HepG2 (cell line): ENCODE measurements at regions not wholly inside any gene's neighbourhood (a gene's known extent, or its start where the extent isn't known, plus 50 kb on each side); places are given as distances from the start of the nearest gene placed in this dataset.

Experiments
- CTCF ChIP-seq: sonication (generic); formaldehyde crosslinking; IDR thresholded peaks from 2 replicates; pipeline ENCODE4 v1.5.0; 2020; ENCODE audit warnings: mild to moderate bottlenecking, missing genetic modification reagents, moderate library complexity
- HDAC2 ChIP-seq: sonication (generic); formaldehyde crosslinking; IDR thresholded peaks from 2 replicates; pipeline ENCODE4 v1.4.0; 2020; ENCODE audit warnings: missing genetic modification reagents
- KMT2A ChIP-seq: sonication (generic); formaldehyde crosslinking; IDR thresholded peaks from 2 replicates; pipeline ENCODE4 v1.4.0; 2020; ENCODE audit warnings: missing genetic modification reagents
- MAX ChIP-seq: IDR thresholded peaks from 2 replicates; pipeline ENCODE4 v1.6.1; 2012; ENCODE audit warnings: inconsistent platforms
- MED8 ChIP-seq: sonication (generic); formaldehyde crosslinking; IDR thresholded peaks from 2 replicates; pipeline ENCODE4 v1.8.1; 2023; ENCODE audit warnings: mild to moderate bottlenecking, missing genetic modification reagents; ENCODE audit not compliant: insufficient replicate concordance
- POLR2AphosphoS5 ChIP-seq: IDR thresholded peaks from 2 replicates; pipeline ENCODE4 v1.6.1; 2012; ENCODE audit warnings: low read depth, low read length
- TOPORS ChIP-seq: sonication (generic); formaldehyde crosslinking; IDR thresholded peaks from 2 replicates; pipeline ENCODE4 v1.8.0; 2023; ENCODE audit warnings: mild to moderate bottlenecking, missing genetic modification reagents
- YY1 ChIP-seq: IDR thresholded peaks from 2 replicates; pipeline ENCODE4 v1.6.1; 2011; ENCODE audit warnings: low read length, low read depth, moderate library complexity, mild to moderate bottlenecking; ENCODE audit not compliant: insufficient read depth, insufficient replicate concordance
- ZBTB8A ChIP-seq: sonication (generic); formaldehyde crosslinking; IDR thresholded peaks from 2 replicates; pipeline ENCODE4 v1.4.0; 2020; ENCODE audit warnings: mild to moderate bottlenecking, low read depth, missing genetic modification reagents, borderline replicate concordance
- ZFP37 ChIP-seq: sonication (generic); formaldehyde crosslinking; IDR thresholded peaks from 2 replicates; pipeline ENCODE4 v1.4.0; 2020; ENCODE audit warnings: missing genetic modification reagents, borderline replicate concordance
- ZFP41 ChIP-seq: sonication (generic); formaldehyde crosslinking; IDR thresholded peaks from 2 replicates; pipeline ENCODE4 v1.4.0; 2020; ENCODE audit warnings: mild to moderate bottlenecking, missing genetic modification reagents, borderline replicate concordance
- ZKSCAN1 ChIP-seq: fragments of 150-350 bp; IDR thresholded peaks from 2 replicates; pipeline ENCODE4 v1.6.1; 2014; ENCODE audit warnings: low read length
- TF ChIP-seq, protein P1 (sequence below): sonication (generic); formaldehyde crosslinking; conservative IDR thresholded peaks from 2 replicates; pipeline ENCODE4 v1.4.0; 2020; ENCODE audit warnings: missing genetic modification reagents
- TF ChIP-seq, protein P2 (sequence below): sonication (generic); formaldehyde crosslinking; IDR thresholded peaks from 2 replicates; pipeline ENCODE4 v1.5.0; 2020; ENCODE audit warnings: mild to moderate bottlenecking, missing genetic modification reagents

DNA sequence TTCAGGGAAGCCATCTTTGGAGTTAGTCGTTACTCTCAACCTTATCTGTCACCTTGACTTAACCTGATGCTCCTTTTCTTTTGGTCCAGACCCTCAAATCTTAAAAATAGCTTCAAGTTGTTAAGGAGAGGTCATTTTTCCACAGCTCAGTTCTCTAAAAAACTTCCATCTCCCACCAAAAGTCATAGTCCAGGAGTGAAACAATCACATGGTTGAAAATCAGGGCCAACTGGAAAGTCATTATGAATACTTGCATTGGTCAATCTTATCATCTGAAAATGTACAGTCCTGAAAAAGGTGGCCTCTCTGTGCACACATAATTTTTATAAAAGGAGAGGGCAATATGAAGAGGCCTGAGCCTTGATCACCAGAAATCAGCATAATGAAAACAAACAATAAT is 195.7 kb downstream of the BCAS1 start:
- TF ChIP-seq, protein P1, sequence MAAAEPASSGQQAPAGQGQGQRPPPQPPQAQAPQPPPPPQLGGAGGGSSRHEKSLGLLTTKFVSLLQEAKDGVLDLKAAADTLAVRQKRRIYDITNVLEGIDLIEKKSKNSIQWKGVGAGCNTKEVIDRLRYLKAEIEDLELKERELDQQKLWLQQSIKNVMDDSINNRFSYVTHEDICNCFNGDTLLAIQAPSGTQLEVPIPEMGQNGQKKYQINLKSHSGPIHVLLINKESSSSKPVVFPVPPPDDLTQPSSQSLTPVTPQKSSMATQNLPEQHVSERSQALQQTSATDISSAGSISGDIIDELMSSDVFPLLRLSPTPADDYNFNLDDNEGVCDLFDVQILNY (CRISPR knock-in tag): no peak
- TF ChIP-seq, protein P2, sequence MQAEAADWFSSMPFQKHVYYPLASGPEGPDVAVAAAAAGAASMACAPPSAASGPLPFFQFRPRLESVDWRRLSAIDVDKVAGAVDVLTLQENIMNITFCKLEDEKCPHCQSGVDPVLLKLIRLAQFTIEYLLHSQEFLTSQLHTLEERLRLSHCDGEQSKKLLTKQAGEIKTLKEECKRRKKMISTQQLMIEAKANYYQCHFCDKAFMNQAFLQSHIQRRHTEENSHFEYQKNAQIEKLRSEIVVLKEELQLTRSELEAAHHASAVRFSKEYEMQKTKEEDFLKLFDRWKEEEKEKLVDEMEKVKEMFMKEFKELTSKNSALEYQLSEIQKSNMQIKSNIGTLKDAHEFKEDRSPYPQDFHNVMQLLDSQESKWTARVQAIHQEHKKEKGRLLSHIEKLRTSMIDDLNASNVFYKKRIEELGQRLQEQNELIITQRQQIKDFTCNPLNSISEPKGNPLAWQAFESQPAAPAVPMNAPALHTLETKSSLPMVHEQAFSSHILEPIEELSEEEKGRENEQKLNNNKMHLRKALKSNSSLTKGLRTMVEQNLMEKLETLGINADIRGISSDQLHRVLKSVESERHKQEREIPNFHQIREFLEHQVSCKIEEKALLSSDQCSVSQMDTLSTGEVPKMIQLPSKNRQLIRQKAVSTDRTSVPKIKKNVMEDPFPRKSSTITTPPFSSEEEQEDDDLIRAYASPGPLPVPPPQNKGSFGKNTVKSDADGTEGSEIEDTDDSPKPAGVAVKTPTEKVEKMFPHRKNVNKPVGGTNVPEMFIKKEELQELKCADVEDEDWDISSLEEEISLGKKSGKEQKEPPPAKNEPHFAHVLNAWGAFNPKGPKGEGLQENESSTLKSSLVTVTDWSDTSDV (CRISPR knock-in tag): no peak
- no peak for TF ChIP-seq YY1
- TF ChIP-seq ZKSCAN1: no peak
- no peak for TF ChIP-seq MAX
- no peak for TF ChIP-seq ZBTB8A
- TF ChIP-seq TOPORS (CRISPR knock-in tag): no peak
- TF ChIP-seq KMT2A (CRISPR knock-in tag): no peak
- no peak for TF ChIP-seq CTCF (CRISPR knock-in tag)
- TF ChIP-seq ZFP37 (CRISPR knock-in tag): no peak
- no peak for TF ChIP-seq POLR2AphosphoS5
- TF ChIP-seq MED8 (CRISPR knock-in tag): no peak
- no peak for TF ChIP-seq HDAC2 (CRISPR knock-in tag)
- no peak for TF ChIP-seq ZFP41
